SK-MEL-5 (cell line): ENCODE measurements at regions not wholly inside any gene's neighbourhood (a gene's known extent, or its start where the extent isn't known, plus 50 kb on each side); places are given as distances from the start of the nearest gene placed in this dataset.
A peak's percentile ranks its signal among the peaks of the same experiment; 100 is the strongest.

Source experiments
- DNase-seq: peaks from one replicate; pipeline ENCODE4 v3.0.0-alpha.2; 2016; ENCODE audit warnings: low read depth, low spot score
- in situ Hi-C: cut with HindIII; loops from 2 replicates; pipeline ENCODE4 v1.10.0; 2016; ENCODE audit warnings: low sequenced_read_pairs, high pct_unique_total_duplicates, low pct_unique_long_range_greater_than_20kb

- DNase-seq, result no peak
- in situ Hi-C loops, result no loop called here
Measured at GRCh38 chr14:81784084-81784483, 250.4 kb upstream of the SEL1L start.

GRCh38 chr14:81797315-81797714 lies 263.7 kb upstream of the SEL1L start:
- in situ Hi-C loops, result no loop called here
- DNase-seq, result no peak

- in situ Hi-C loops, result no loop called here
- DNase-seq, result no peak
Measured at GRCh38 chr14:81801921-81802320, 268.3 kb upstream of the SEL1L start.

DNA sequence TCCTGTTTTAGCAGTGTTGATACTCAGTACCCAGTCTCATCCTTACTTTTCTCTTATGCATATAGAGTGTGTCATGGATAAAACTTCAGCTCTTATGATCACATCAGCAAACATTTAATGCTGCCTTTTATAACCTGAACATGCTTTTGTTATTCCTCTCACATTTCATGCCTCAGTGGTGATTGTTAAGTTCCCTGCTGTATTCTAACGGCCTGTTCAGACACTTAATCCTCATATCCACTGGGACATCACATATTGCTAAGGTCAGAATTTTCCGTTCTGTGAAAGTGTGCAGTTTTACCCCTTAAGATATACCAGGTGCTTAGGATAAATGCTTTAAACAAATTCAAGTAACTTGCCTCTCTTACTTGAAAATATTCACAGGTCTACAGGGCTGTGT lies 268.7 kb upstream of the SEL1L start:
- in situ Hi-C loops, result no loop called here

DNA sequence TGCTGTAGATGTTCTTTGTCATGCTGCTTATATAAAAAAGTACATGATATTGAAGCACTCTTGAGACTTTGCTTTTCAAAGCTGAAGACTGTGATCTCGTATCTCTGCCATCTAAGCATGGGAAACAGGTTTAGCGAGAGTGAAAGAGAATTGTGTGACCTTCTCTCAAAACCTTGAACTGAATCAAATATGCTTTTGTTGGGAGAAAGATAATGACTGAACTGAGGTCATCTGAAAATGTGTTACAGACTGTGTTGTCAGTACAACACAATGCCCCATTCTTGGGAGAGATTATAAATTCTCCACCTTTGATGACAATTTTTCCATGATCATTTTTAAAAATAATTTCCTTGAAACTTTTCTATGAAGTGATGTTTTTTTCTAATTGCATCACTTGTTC lies 272.1 kb upstream of the SEL1L start:
- in situ Hi-C loops, result no loop called here
- DNase-seq, result peak; percentile 4

More for the DNA sequence above, 268.7 kb upstream of the SEL1L start:
- no peak for DNase-seq

DNA sequence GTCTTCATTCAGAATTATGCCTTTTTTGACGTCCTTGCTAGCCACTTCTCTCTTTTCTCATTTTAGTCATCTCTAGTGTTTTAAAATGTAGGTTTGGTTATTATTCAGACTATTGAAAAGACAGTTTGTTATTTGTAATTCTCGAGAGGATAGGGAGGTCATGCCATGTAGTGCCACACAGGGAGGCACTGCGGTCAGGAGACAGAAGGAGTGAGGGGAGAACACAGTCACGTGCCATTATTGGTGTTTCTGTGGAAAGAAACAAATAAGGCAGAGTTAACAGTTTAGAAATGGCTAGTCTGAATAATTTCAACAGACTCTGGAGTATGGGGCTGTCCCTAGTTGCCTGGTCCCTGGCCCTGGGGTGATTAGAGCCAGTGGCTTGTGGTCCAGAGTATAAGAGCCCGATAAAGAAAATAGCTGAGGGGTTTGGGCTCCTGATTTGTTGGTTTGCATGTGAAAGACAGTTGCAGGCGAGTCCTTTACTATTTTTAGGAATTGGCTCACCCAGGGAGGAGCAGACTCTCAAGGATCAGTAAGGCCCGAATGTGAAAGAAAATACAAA lies 278.1 kb upstream of the SEL1L start:
- no peak for DNase-seq
- in situ Hi-C loops, result no loop called here

GRCh38 chr14:81818271-81818670 lies 284.6 kb upstream of the SEL1L start:
- no peak for DNase-seq
- in situ Hi-C loops, result no loop called here

GRCh38 chr14:81819344-81819743 lies 285.7 kb upstream of the SEL1L start:
- no peak for DNase-seq
- in situ Hi-C loops, result no loop called here

- DNase-seq, result no peak
- in situ Hi-C loops, result no loop called here
Measured at GRCh38 chr14:81819910-81820309, 286.3 kb upstream of the SEL1L start.

- DNase-seq, result no peak
- in situ Hi-C loops, result no loop called here
Measured at GRCh38 chr14:81826081-81826480, 292.4 kb upstream of the SEL1L start.

DNA sequence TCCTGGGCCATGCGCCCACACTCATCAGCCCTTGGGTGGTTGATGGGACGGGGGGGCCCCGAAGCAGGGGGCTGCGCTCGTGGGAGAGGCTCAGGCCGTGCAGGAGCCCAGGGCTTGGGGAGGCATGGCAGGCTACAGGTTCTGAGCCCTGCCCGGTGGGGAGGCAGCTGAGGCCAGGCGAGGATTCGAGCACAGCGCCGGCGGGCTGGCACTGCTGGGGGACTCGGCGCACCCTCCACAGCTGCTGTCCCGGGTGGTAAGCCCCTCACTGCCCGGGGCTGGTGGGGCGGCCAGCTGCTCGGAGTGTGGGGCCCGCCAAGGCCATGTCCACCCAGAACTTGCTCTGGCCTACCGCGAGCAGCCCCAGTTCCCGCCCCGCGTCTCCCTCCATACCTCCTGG lies 295.8 kb upstream of the SEL1L start:
- in situ Hi-C loops, result no loop called here
- no peak for DNase-seq

DNA sequence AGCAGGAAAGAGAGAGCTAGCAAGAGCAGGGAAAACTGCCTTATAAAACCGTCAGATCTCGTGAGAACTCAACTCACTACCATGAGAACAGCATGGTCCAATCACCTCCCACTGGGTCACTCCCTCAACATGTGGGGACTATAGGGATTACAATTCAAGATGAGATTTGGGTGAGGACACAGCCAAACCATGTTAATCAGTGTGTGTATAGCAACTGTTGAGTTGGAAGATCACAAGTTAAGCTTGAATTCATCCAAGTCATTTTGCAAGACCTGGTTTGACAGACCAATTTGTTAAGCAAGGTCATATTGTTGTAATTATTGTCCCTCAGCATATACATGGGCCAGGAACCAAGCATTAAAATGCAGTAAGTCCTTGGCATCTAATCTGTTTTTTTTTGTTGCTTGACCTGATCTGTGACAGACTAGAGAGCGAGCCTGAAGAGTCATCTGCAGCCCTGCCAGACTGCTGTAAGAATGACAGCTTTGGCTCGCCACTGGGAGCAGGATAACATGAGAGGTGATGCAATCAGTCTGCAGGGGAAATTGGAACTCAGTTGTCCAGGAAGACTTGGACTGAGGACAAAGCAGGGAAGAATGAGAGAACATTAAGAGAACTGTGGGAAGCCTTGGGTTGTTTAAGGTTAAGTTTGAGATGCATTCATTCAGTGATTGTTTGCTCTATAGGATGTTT lies 297.6 kb upstream of the SEL1L start:
- no peak for DNase-seq
- in situ Hi-C loops, result no loop called here

GRCh38 chr14:81834308-81834707 lies 300.7 kb upstream of the SEL1L start:
- no peak for DNase-seq
- in situ Hi-C loops, result no loop called here

- DNase-seq, result no peak
- in situ Hi-C loops, result no loop called here
Measured at GRCh38 chr14:81837304-81837703, 303.7 kb upstream of the SEL1L start.

DNA sequence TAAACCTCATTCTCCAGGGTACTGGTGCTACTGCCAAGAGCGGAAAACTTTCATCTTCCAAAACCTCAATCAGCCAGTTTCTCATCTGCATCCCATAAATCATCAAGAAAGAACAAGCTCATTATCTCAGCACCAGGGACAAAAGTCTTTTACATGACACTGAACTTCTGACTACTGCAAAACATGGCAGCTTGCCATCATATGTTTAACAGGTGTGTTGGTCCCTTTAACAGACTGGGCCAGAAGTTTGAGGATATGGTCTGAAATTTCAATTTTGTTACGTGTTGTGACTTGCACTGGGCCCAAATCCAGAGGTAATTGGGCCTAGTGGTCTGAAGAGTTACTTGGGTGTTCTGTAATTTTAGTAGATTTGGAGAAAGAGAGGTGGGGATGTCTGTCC lies 305.4 kb upstream of the SEL1L start:
- in situ Hi-C loops, result no loop called here
- DNase-seq, result no peak

DNA sequence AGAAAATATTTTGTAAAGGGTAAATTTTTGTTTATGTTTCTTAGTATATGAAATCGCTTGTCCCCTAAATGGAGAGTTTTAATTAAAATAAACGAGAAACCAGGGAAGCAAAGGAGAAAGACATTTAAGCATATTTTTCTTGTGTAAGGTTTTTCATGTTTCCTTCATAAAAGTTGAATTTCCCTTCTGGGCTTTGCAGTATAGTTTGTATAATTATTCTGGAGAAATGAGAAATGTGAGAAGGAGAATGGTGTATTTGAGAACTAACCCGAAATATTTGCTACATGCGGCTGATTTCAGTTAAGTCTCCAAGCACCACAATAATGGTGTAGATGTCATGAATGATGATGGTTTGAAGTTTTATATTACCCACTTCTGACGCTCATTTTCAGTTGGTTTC lies 307.7 kb upstream of the SEL1L start:
- in situ Hi-C loops, result no loop called here
- DNase-seq, result no peak

DNA sequence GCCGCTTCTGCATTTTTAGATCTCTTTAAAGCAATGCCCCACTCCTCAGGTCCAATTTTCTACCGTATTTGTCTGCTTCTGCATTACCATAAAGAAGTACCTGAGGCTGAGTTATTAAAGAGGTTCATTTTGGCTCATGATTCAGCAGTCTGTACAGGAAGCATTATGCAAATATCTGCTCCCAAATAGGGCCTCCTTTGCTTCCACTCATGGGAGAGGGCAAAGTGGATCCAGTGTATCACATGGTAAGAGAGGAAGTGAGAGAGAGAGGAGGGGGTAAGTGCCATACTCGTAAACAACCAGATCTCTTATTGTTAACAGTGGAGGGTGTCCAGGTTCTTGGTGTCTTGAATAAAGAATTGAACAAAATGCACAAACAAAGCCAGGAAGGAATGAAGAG lies 316.1 kb upstream of the SEL1L start:
- in situ Hi-C loops, result no loop called here
- DNase-seq, result no peak

DNA sequence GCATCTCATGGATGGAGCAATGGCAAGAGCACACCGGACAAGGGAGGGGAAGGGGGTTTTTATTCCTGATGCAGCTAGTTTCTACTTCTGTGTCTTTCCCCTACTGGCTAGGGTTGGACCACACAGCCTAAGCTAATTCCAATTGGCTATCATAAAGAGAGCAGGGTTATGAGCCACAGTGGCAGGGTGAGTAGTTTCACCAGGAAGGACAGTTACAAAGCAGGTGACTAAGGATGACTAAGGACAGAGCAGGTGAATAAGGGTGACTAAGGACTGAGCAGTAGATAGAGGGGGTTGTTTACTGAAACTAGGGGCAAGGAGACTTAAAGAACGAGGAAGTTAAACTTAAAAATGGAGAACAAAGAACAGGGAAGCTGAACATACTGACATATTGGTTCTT lies 321.4 kb upstream of the SEL1L start:
- in situ Hi-C loops, result no loop called here

GRCh38 chr14:81859046-81859445 lies 325.4 kb upstream of the SEL1L start:
- in situ Hi-C loops, result no loop called here
- no peak for DNase-seq

More for the DNA sequence above, 321.4 kb upstream of the SEL1L start:
- DNase-seq, result no peak

DNA sequence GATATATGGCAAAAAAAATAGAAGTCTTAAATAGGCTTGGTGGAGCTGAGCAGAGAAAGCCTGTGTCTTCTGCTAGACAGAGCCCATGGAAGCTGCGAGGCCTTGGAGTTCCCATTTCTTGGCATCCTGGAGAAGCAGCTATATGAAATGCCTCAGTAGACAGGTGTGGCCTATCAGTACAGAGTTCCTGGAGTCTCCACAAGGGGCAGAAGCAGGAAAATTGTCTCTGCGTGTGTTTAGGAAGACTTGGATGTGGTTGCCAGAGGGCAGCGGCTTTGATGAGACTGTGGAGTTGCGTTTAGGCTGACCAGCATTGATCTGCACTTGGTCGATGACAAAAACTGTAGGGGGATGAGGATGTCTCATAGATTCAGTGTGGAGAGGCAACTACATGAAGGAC lies 334.5 kb upstream of the SEL1L start:
- in situ Hi-C loops, result no loop called here
- DNase-seq, result peak; percentile 29
